DOHH2 (cell line): ENCODE measurements at regions not wholly inside any gene's neighbourhood (a gene's known extent, or its start where the extent isn't known, plus 50 kb on each side); places are given as distances from the start of the nearest gene placed in this dataset.

ENCODE experiments used
- EZH2phosphoT487 ChIP-seq: fragments of 200-600 bp; sonication (generic); IDR thresholded peaks from 2 replicates; pipeline ENCODE4 v1.6.1; 2017; ENCODE audit warnings: borderline replicate concordance, mild to moderate bottlenecking, antibody characterized with exemption, low read length, moderate library complexity, mixed read lengths
- TF ChIP-seq, protein P1 (sequence below): fragments of 200-600 bp; sonication (generic); IDR thresholded peaks from one replicate; pipeline ENCODE4 v1.5.1; 2014; ENCODE audit warnings: antibody characterized with exemption, mild to moderate bottlenecking, low read depth, low read length; ENCODE audit not compliant: poor library complexity, severe bottlenecking

DNA sequence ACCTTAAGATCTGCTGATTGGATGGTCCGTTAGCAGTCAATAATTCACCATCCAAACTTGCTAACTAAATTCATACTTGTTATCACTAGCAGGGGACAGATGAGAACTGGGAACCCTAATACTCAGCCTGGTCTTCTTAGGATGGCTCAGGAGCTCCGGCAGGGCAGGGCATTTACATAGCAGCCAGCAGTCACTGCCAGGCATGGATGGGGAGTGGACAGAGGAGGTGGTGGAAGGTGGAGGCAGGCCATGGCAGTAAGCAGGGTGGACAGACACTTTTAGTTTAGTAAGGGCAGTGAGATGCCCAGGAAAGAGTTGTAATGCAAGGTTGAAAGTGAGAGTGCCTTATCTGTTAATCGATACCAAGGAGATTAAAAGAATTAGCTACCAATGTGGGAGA, 392.2 kb upstream of the CHST9 start:
- TF ChIP-seq, protein P1, sequence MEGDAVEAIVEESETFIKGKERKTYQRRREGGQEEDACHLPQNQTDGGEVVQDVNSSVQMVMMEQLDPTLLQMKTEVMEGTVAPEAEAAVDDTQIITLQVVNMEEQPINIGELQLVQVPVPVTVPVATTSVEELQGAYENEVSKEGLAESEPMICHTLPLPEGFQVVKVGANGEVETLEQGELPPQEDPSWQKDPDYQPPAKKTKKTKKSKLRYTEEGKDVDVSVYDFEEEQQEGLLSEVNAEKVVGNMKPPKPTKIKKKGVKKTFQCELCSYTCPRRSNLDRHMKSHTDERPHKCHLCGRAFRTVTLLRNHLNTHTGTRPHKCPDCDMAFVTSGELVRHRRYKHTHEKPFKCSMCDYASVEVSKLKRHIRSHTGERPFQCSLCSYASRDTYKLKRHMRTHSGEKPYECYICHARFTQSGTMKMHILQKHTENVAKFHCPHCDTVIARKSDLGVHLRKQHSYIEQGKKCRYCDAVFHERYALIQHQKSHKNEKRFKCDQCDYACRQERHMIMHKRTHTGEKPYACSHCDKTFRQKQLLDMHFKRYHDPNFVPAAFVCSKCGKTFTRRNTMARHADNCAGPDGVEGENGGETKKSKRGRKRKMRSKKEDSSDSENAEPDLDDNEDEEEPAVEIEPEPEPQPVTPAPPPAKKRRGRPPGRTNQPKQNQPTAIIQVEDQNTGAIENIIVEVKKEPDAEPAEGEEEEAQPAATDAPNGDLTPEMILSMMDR = no peak
- no peak for TF ChIP-seq EZH2phosphoT487
